OCI-LY1 (cell line): ENCODE measurements at regions not wholly inside any gene's neighbourhood (a gene's known extent, or its start where the extent isn't known, plus 50 kb on each side); places are given as distances from the start of the nearest gene placed in this dataset.

Experiments
- H2AFZ ChIP-seq: fragments of 200-600 bp; sonication (generic), shearing (Covaris generic); 2 replicates; pipeline ENCODE4 v1.6.0; 2014; ENCODE audit warnings: antibody characterized with exemption, mild to moderate bottlenecking, low read length
- H3F3A ChIP-seq: fragments of 200-600 bp; sonication (generic), shearing (Covaris generic); 2 replicates; pipeline ENCODE4 v1.6.0; 2014; ENCODE audit warnings: mild to moderate bottlenecking, antibody characterized with exemption, low read length, moderate library complexity; ENCODE audit not compliant: insufficient read depth
- H3K27ac ChIP-seq: fragments of 200-600 bp; sonication (generic); 2 replicates; pipeline ENCODE4 v1.5.1; 2014; ENCODE audit warnings: low read length, mixed run types, mild to moderate bottlenecking, low read depth; ENCODE audit not compliant: poor library complexity, severe bottlenecking
- H3K27me3 ChIP-seq: fragments of 200-600 bp; sonication (generic); 2 replicates; pipeline ENCODE4 v1.6.0; 2014; ENCODE audit warnings: antibody characterized with exemption, mild to moderate bottlenecking, low read length, moderate library complexity; ENCODE audit not compliant: insufficient read depth
- H3K36me3 ChIP-seq: fragments of 200-600 bp; sonication (generic); 2 replicates; pipeline ENCODE4 v1.6.1; 2014; ENCODE audit warnings: mild to moderate bottlenecking, antibody characterized with exemption, low read length, moderate library complexity, mixed read lengths; ENCODE audit not compliant: insufficient read depth
- H3K4me1 ChIP-seq: fragments of 200-600 bp; sonication (generic); 2 replicates; pipeline ENCODE4 v1.5.1; 2014; ENCODE audit warnings: mild to moderate bottlenecking, low read length, moderate library complexity; ENCODE audit not compliant: insufficient read depth, severe bottlenecking
- H3K4me2 ChIP-seq: fragments of 200-600 bp; sonication (generic), shearing (Covaris generic); 2 replicates; pipeline ENCODE4 v1.6.1; 2014; ENCODE audit warnings: low read length
- H3K4me3 ChIP-seq: fragments of 200-600 bp; sonication (generic); 2 replicates; pipeline ENCODE4 v1.5.1; 2014; ENCODE audit warnings: low read length, low read depth, mild to moderate bottlenecking, mixed read lengths; ENCODE audit not compliant: poor library complexity, severe bottlenecking
- H3K79me2 ChIP-seq: fragments of 200-600 bp; shearing (Covaris generic); 2 replicates; pipeline ENCODE4 v1.6.1; 2016; ENCODE audit warnings: mixed run types, low read length, mixed read lengths; ENCODE audit not compliant: insufficient read depth
- H3K9ac ChIP-seq: fragments of 200-600 bp; sonication (generic), shearing (Covaris generic); 2 replicates; pipeline ENCODE4 v1.6.1; 2014; ENCODE audit warnings: mild to moderate bottlenecking, low read length, mixed read lengths
- H3K9me2 ChIP-seq: fragments of 200-600 bp; sonication (generic), shearing (Covaris generic); 2 replicates; pipeline ENCODE4 v1.6.1; 2014; ENCODE audit warnings: low read depth, mild to moderate bottlenecking, low read length, mixed read lengths
- H3K9me3 ChIP-seq: fragments of 200-600 bp; shearing (Covaris generic); 2 replicates; pipeline ENCODE4 v1.6.1; 2014; ENCODE audit warnings: low read length, mixed read lengths
- H4K20me1 ChIP-seq: fragments of 200-600 bp; sonication (generic), shearing (Covaris generic); 2 replicates; pipeline ENCODE4 v1.6.0; 2016; ENCODE audit warnings: mild to moderate bottlenecking, low read length; ENCODE audit not compliant: insufficient read depth
- CTCF ChIP-seq: fragments of 200-600 bp; sonication (generic), shearing (Covaris generic); IDR thresholded peaks from 2 replicates; pipeline ENCODE4 v1.5.1; 2017; ENCODE audit warnings: mild to moderate bottlenecking, antibody characterized with exemption, low read length, moderate library complexity, mixed read lengths
- EZH2 ChIP-seq: fragments of 200-600 bp; sonication (generic), shearing (Covaris generic); IDR thresholded peaks from 2 replicates; pipeline ENCODE4 v1.8.0; 2017; ENCODE audit warnings: borderline replicate concordance, mixed run types, mild to moderate bottlenecking, antibody characterized with exemption, low read length, moderate library complexity, mixed read lengths

- Histone ChIP-seq H3K79me2 (no peaks in the 10 kb centered on the region), H3K36me3 (no peaks in the 10 kb centered on the region), H3K9ac (no peak overlapping the region), H3F3A (no peaks in the 10 kb centered on the region), H3K27me3 (no peaks in the 10 kb centered on the region), H3K9me2 (no peaks in the 10 kb centered on the region), H4K20me1 (no peaks in the 10 kb centered on the region), H3K4me3 (no peak overlapping the region), H3K4me2 (no peak overlapping the region), H3K27ac (no peak overlapping the region), H3K4me1 (no peaks in the 10 kb centered on the region), H3K9me3 (no peaks in the 10 kb centered on the region), H2AFZ (no peak overlapping the region)
- TF ChIP-seq EZH2 (no peak), CTCF (no peak)
Observed at GRCh38 chr3:178417736-178418135, 118.5 kb upstream of the KCNMB2 start.

- no peaks in the 10 kb centered on the region for H3K27me3 ChIP-seq
- no peaks in the 10 kb centered on the region for H3K9me3 ChIP-seq
- H3K4me3 ChIP-seq: no peak overlapping the region
- no peak overlapping the region for H3K27ac ChIP-seq
- no peaks in the 10 kb centered on the region for H3K9me2 ChIP-seq
- no peak overlapping the region for H2AFZ ChIP-seq
- H3F3A ChIP-seq: no peaks in the 10 kb centered on the region
- no peaks in the 10 kb centered on the region for H3K79me2 ChIP-seq
- TF ChIP-seq EZH2 (no peak), CTCF (no peak)
- no peaks in the 10 kb centered on the region for H3K4me1 ChIP-seq
- H4K20me1 ChIP-seq: no peaks in the 10 kb centered on the region
- no peak overlapping the region for H3K9ac ChIP-seq
- no peaks in the 10 kb centered on the region for H3K36me3 ChIP-seq
- H3K4me2 ChIP-seq: no peak overlapping the region
Observed at GRCh38 chr3:178419071-178419470, 117.2 kb upstream of the KCNMB2 start.

GRCh38 chr3:178420033-178420432 is 116.2 kb upstream of the KCNMB2 start:
- Histone ChIP-seq H3K9me3 (no peaks in the 10 kb centered on the region), H3K4me2 (no peak overlapping the region), H3K9me2 (no peaks in the 10 kb centered on the region), H3K9ac (no peak overlapping the region), H3K4me1 (no peaks in the 10 kb centered on the region), H3F3A (no peaks in the 10 kb centered on the region), H3K4me3 (no peak overlapping the region), H2AFZ (no peak overlapping the region), H3K27ac (no peak overlapping the region), H3K36me3 (no peaks in the 10 kb centered on the region), H3K79me2 (no peaks in the 10 kb centered on the region), H3K27me3 (no peaks in the 10 kb centered on the region), H4K20me1 (no peaks in the 10 kb centered on the region)
- TF ChIP-seq EZH2 (no peak), CTCF (no peak)
